Upper lobe of left lung (tissue), 4 donors: ENCODE measurements at regions not wholly inside any gene's neighbourhood (a gene's known extent, or its start where the extent isn't known, plus 50 kb on each side); places are given as distances from the start of the nearest gene placed in this dataset.

ENCODE experiments used
- POLR2A ChIP-seq, 4 donors: fragments of 450-650 bp; IDR thresholded peaks; one replicate each; pipeline ENCODE4 v1.5.1; 2016 to 2017; ENCODE audit warnings: antibody characterized with exemption in 4 of 4, mild to moderate bottlenecking in 2 of 4
- TF ChIP-seq, protein P1 (sequence below), 6 experiments: fragments of 450-650 bp in 4 of 6; fragments of 200-600 bp in 2 of 6; sonication (generic) in 2 of 6; IDR thresholded peaks; one replicate each; pipeline ENCODE4 v1.5.1; 2016 to 2019; ENCODE audit warnings: antibody characterized with exemption in 6 of 6

DNA sequence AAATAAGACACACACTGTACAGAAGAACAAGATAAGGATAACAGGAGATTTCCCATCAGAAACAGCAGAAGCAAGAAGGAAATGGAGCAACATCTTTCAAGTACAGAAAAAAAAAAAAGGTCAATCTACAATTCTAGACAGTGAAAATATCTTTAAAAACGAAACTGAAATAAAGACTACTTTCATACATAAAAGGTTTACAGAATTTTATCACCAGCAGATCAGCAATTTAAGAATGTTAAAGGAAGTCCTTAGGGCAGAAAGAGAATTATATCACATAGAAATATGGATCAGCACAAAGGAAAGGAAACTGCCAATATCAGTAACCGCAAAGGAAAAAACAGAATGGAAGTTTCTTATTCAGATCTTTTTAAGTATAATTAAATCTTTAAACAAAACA is 931.0 kb downstream of the EPHA4 start:
- TF ChIP-seq, protein P1, sequence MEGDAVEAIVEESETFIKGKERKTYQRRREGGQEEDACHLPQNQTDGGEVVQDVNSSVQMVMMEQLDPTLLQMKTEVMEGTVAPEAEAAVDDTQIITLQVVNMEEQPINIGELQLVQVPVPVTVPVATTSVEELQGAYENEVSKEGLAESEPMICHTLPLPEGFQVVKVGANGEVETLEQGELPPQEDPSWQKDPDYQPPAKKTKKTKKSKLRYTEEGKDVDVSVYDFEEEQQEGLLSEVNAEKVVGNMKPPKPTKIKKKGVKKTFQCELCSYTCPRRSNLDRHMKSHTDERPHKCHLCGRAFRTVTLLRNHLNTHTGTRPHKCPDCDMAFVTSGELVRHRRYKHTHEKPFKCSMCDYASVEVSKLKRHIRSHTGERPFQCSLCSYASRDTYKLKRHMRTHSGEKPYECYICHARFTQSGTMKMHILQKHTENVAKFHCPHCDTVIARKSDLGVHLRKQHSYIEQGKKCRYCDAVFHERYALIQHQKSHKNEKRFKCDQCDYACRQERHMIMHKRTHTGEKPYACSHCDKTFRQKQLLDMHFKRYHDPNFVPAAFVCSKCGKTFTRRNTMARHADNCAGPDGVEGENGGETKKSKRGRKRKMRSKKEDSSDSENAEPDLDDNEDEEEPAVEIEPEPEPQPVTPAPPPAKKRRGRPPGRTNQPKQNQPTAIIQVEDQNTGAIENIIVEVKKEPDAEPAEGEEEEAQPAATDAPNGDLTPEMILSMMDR (IDR thresholded peaks at IDR 0.05) = no peak
- TF ChIP-seq POLR2A (IDR thresholded peaks at IDR 0.05) = no peak
